ENCODE measurements at regions not wholly inside any gene's neighbourhood (a gene's known extent, or its start where the extent isn't known, plus 50 kb on each side); places are given as distances from the start of the nearest gene placed in this dataset.

GRCh38 chr2:20145497-20146193 is 79.3 kb downstream of the SDC1 start:
- TF ChIP-seq CTCF (IDR thresholded peaks at IDR 0.05) (no peak), POLR2A (IDR thresholded peaks at IDR 0.05) (no peak)
